ENCODE measurements at regions not wholly inside any gene's neighbourhood (a gene's known extent, or its start where the extent isn't known, plus 50 kb on each side); places are given as distances from the start of the nearest gene placed in this dataset.

DNA sequence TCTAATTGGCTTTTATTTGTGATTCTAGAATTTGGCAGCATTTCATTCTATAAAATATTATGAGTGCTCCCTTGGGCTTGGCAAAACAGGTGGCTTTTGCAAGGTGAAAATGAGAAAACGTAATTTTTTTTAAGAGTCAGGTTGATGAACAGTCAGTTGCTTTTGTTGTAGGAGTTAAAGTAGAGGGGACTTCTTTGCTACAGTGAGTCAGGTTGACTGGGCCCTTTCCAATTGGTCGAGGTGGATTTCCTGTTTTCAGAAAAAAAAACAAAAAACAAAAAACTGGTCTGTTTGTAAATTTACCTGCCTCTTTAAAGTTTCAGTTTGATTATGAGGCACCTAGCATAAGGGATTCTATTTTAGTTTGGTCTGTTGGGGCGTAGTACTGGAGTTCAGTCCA, 1469.4 kb upstream of the GBE1 start:
- TF ChIP-seq KDM1A (IDR thresholded peaks at IDR 0.05; ENCODE audit: low read depth) (no peak), MAZ (IDR thresholded peaks at IDR 0.05; ENCODE audit: borderline replicate concordance, low read depth, low read length) (no peak), PBX3 (IDR thresholded peaks at IDR 0.05) (no peak), CHD2 (IDR thresholded peaks at IDR 0.05; ENCODE audit: low read length, partially characterized antibody) (no peak)
- TF ChIP-seq, protein P1, sequence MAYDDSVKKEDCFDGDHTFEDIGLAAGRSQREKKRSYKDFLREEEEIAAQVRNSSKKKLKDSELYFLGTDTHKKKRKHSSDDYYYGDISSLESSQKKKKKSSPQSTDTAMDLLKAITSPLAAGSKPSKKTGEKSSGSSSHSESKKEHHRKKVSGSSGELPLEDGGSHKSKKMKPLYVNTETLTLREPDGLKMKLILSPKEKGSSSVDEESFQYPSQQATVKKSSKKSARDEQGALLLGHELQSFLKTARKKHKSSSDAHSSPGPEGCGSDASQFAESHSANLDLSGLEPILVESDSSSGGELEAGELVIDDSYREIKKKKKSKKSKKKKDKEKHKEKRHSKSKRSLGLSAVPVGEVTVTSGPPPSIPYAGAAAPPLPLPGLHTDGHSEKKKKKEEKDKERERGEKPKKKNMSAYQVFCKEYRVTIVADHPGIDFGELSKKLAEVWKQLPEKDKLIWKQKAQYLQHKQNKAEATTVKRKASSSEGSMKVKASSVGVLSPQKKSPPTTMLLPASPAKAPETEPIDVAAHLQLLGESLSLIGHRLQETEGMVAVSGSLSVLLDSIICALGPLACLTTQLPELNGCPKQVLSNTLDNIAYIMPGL (CRISPR knock-in tag; IDR thresholded peaks at IDR 0.05; ENCODE audit: borderline replicate concordance): no peak
- H3K4me2 ChIP-seq: no peak overlapping the region
- POLR2A ChIA-PET: no interaction called here
- no peaks in the 10 kb centered on the region for H3K4me1 ChIP-seq
- 17% methylated on average over 3 of the region's 3 CpGs for WGBS (ENCODE audit: missing lambda C conversion rate)
- H3K9me3 ChIP-seq: no peaks in the 10 kb centered on the region
- CTCF ChIA-PET: no interaction called here
- no peak overlapping the region for H3K4me3 ChIP-seq
- H3K27ac ChIP-seq: no peak overlapping the region
- no peak for DNase-seq (ENCODE audit: low read depth in 1 of 2, low spot score in 1 of 2)
- no peak for FAIRE-seq
- no peak for ATAC-seq

DNA sequence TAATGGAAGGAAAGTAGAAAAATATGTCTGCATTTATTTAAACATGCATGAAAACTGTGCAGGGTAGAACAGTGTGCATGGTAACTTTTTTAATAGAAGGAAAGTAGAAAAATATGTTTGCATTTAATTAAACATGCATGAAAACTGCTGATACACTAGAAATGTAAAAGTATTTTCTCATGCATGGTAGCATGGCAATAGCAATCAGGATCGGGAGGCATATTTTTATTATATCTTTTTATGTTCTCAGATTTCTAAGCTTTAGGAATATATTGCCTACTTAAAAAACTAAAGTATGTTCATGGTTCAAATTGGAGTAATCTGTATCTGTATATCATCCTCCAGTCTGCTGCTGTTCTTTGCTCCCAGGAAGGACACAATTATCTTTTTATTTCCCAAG, 1468.9 kb upstream of the GBE1 start:
- ATAC-seq: no peak
- WGBS (ENCODE audit: missing lambda C conversion rate): 44% methylated on average over 1 of the region's 1 CpG
- H3K4me3 ChIP-seq: no peak overlapping the region
- ChIA-PET CTCF (no interaction called here), POLR2A (no interaction called here)
- H3K9me3 ChIP-seq: no peaks in the 10 kb centered on the region
- no peaks in the 10 kb centered on the region for H3K4me1 ChIP-seq
- no peak for DNase-seq (ENCODE audit: low read depth in 1 of 2, low spot score in 1 of 2)
- no peak for FAIRE-seq
- no peak overlapping the region for H3K27ac ChIP-seq
- H3K4me2 ChIP-seq: no peak overlapping the region
- TF ChIP-seq GATA3 (IDR thresholded peaks at IDR 0.05; ENCODE audit: borderline replicate concordance) (no peak), CEBPB (IDR thresholded peaks at IDR 0.05) (no peak), FOSL2 (IDR thresholded peaks at IDR 0.05) (no peak), FOSL2 (CRISPR knock-in tag; IDR thresholded peaks at IDR 0.05) (no peak), NPAS2 (CRISPR knock-in tag; IDR thresholded peaks at IDR 0.05; ENCODE audit: borderline replicate concordance) (no peak), ELK1 (IDR thresholded peaks at IDR 0.05; ENCODE audit: low read depth, low read length) (no peak), MAZ (IDR thresholded peaks at IDR 0.05; ENCODE audit: borderline replicate concordance, low read depth, low read length) (no peak), MAFK (IDR thresholded peaks at IDR 0.05; ENCODE audit: partially characterized antibody) (no peak)

GRCh38 chr3:83226751-83227150, 1465.3 kb upstream of the GBE1 start:
- no peak for TF ChIP-seq PHF8 (IDR thresholded peaks at IDR 0.05; ENCODE audit: borderline replicate concordance, low read depth)
- TF ChIP-seq ZNF302 (CRISPR knock-in tag; IDR thresholded peaks at IDR 0.05): no peak
- TF ChIP-seq USF2 (IDR thresholded peaks at IDR 0.05): no peak
- TF ChIP-seq MAFK (IDR thresholded peaks at IDR 0.05; ENCODE audit: partially characterized antibody): no peak
- no peak for TF ChIP-seq FOSB (CRISPR knock-in tag; IDR thresholded peaks at IDR 0.05)
- TF ChIP-seq CEBPB (IDR thresholded peaks at IDR 0.05): no peak
- TF ChIP-seq ZSCAN20 (CRISPR knock-in tag; IDR thresholded peaks at IDR 0.05): no peak
- TF ChIP-seq, protein P2, sequence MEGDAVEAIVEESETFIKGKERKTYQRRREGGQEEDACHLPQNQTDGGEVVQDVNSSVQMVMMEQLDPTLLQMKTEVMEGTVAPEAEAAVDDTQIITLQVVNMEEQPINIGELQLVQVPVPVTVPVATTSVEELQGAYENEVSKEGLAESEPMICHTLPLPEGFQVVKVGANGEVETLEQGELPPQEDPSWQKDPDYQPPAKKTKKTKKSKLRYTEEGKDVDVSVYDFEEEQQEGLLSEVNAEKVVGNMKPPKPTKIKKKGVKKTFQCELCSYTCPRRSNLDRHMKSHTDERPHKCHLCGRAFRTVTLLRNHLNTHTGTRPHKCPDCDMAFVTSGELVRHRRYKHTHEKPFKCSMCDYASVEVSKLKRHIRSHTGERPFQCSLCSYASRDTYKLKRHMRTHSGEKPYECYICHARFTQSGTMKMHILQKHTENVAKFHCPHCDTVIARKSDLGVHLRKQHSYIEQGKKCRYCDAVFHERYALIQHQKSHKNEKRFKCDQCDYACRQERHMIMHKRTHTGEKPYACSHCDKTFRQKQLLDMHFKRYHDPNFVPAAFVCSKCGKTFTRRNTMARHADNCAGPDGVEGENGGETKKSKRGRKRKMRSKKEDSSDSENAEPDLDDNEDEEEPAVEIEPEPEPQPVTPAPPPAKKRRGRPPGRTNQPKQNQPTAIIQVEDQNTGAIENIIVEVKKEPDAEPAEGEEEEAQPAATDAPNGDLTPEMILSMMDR (IDR thresholded peaks at IDR 0.05): no peak
- no peak for TF ChIP-seq BCL3 (IDR thresholded peaks at IDR 0.05)
- Histone ChIP-seq H3K4me1 (no peaks in the 10 kb centered on the region), H3K4me3 (no peak overlapping the region), H3K4me2 (no peak overlapping the region), H3K27ac (no peak overlapping the region), H3K9me3 (no peaks in the 10 kb centered on the region)
- ATAC-seq (no peak), DNase-seq (ENCODE audit: low read depth in 1 of 2, low spot score in 1 of 2) (no peak), FAIRE-seq (peak; percentile 51)
- 57% methylated on average over 3 of the region's 3 CpGs for WGBS (ENCODE audit: missing lambda C conversion rate)
- ChIA-PET POLR2A (no interaction called here), CTCF (interaction anchor here (0.6 kb wide), 1 partner anchor 1925 kb away, joined by 3 read pairs; no protein-coding TSS in a partner anchor)
